ENCODE measurements at regions not wholly inside any gene's neighbourhood (a gene's known extent, or its start where the extent isn't known, plus 50 kb on each side); places are given as distances from the start of the nearest gene placed in this dataset.
"Not testable (repeated sequence)": the region's sequence is repeated elsewhere in the genome, so short reads cannot be mapped to it uniquely, and the experiment has no call there.

DNA sequence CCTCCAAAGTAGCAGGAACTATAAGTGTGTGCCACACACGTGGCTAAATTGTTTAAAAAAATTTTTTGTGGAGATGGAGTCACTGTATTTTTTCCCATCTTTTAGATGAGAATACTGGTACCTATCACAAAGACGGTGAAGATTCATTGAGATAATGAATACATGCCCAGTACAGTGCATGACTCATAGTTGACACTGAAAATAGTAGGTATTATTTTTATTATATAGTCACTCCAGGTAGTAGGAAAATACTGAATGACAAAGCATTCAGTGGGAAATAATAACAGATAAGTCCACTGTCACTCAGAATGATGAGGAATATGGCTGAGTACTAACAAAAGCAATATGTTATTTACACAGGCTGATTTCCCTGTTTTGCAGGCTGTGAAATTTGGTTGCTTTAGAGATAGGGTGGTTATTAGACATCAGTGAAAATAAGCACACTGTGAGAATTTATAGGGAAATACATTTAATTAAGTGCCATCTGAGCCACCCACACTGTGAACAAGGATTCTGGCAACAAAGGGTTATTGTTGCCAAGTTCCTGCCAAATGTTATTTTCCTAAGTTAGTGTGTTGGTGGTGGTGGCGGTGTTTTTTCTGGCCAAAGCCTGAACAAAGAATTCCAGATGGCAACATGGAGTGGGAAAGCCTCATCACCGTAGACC, 129.8 kb upstream of the FOXQ1 start:
- no peaks in the 10 kb centered on the region for H3K4me1 ChIP-seq (ENCODE audit: control insufficient read depth, insufficient read depth, low read length, unreplicated experiment)
- H3K79me2 ChIP-seq (ENCODE audit: control insufficient read depth, insufficient read depth, low read length, unreplicated experiment), result no peaks in the 10 kb centered on the region
- H3K27me3 ChIP-seq (ENCODE audit: insufficient read depth, low read length), result no peaks in the 10 kb centered on the region
- H3K27ac ChIP-seq (ENCODE audit: low read depth, low read length), result no peak overlapping the region
- H3K4me3 ChIP-seq (ENCODE audit: low read depth, low read length), result no peak overlapping the region
- H2AFZ ChIP-seq (ENCODE audit: low read length, unreplicated experiment), result no peak overlapping the region
- H3K36me3 ChIP-seq (ENCODE audit: insufficient read depth, low read length), result no peaks in the 10 kb centered on the region

GRCh38 chr6:1179571-1180459, 132.1 kb upstream of the FOXQ1 start:
- no peak overlapping the region for H3K27ac ChIP-seq (ENCODE audit: low read depth, low read length)

DNA sequence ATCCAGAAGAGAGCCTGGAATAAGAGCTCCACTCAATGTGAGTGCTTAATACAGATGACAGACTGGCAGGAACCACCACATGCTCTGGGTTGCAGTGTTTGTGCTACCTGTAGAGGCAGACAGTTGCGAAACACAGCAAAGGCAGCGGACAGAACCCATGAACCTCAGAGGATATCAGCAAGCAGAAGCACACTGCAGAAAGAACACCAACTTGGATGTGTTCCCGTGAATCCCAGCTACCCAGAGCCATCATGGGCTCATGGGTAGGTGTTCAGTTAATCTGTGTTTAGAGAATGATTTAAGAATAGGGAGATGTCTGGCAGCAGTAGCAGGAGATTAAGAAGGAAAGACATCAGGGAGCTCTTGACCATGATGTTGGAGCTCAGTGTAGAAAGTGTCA, 133.3 kb upstream of the FOXQ1 start:
- Histone ChIP-seq H3K4me1 (ENCODE audit: control insufficient read depth, insufficient read depth, low read length, unreplicated experiment) (no peaks in the 10 kb centered on the region), H2AFZ (ENCODE audit: low read length, unreplicated experiment) (no peak overlapping the region)

More at GRCh38 chr6:1179571-1180459, 132.1 kb upstream of the FOXQ1 start:
- no peaks in the 10 kb centered on the region for H3K4me1 ChIP-seq (ENCODE audit: control insufficient read depth, insufficient read depth, low read length, unreplicated experiment)
- H3K36me3 ChIP-seq (ENCODE audit: insufficient read depth, low read length), result no peaks in the 10 kb centered on the region
- H3K79me2 ChIP-seq (ENCODE audit: control insufficient read depth, insufficient read depth, low read length, unreplicated experiment), result no peaks in the 10 kb centered on the region
- no peak overlapping the region for H3K4me3 ChIP-seq (ENCODE audit: low read depth, low read length)
- H2AFZ ChIP-seq (ENCODE audit: low read length, unreplicated experiment), result no peak overlapping the region
- no peaks in the 10 kb centered on the region for H3K27me3 ChIP-seq (ENCODE audit: insufficient read depth, low read length)

DNA sequence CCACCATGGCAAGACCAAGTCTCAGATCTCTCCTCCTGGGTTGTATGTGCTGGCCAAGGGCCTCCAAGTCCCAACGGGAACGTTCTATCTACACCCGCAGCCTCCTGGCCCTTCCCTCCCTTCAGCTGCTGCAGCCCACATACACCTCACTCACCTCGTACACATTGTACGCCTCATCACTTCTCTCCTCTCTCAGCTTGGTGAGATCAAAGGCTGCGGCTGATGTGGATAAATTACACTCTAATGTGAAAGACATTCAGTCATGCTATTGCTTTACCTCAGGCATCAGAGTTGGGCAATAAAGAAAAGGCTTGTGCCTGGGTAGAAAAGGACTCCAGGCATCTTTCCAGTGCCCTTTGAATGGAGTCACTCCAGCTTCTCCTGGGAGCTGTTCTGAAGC, 135.3 kb upstream of the FOXQ1 start:
- Histone ChIP-seq H3K79me2 (ENCODE audit: control insufficient read depth, insufficient read depth, low read length, unreplicated experiment) (no peaks in the 10 kb centered on the region), H3K36me3 (ENCODE audit: insufficient read depth, low read length) (no peaks in the 10 kb centered on the region), H3K4me1 (ENCODE audit: control insufficient read depth, insufficient read depth, low read length, unreplicated experiment) (no peaks in the 10 kb centered on the region), H3K27ac (ENCODE audit: low read depth, low read length) (no peak overlapping the region), H2AFZ (ENCODE audit: low read length, unreplicated experiment) (no peak overlapping the region), H3K27me3 (ENCODE audit: insufficient read depth, low read length) (no peaks in the 10 kb centered on the region), H3K4me3 (ENCODE audit: low read depth, low read length) (no peak overlapping the region)

More for the DNA sequence above, 133.3 kb upstream of the FOXQ1 start:
- Histone ChIP-seq H3K27ac (ENCODE audit: low read depth, low read length) (no peak overlapping the region), H3K4me3 (ENCODE audit: low read depth, low read length) (no peak overlapping the region), H3K79me2 (ENCODE audit: control insufficient read depth, insufficient read depth, low read length, unreplicated experiment) (no peaks in the 10 kb centered on the region), H3K27me3 (ENCODE audit: insufficient read depth, low read length) (no peaks in the 10 kb centered on the region), H3K36me3 (ENCODE audit: insufficient read depth, low read length) (no peaks in the 10 kb centered on the region)

- no peaks in the 10 kb centered on the region for H3K27me3 ChIP-seq (ENCODE audit: insufficient read depth, low read length)
- no peaks in the 10 kb centered on the region for H3K4me1 ChIP-seq (ENCODE audit: control insufficient read depth, insufficient read depth, low read length, unreplicated experiment)
- no peak overlapping the region for H3K4me3 ChIP-seq (ENCODE audit: low read depth, low read length)
- H3K36me3 ChIP-seq (ENCODE audit: insufficient read depth, low read length), result no peaks in the 10 kb centered on the region
- H2AFZ ChIP-seq (ENCODE audit: low read length, unreplicated experiment), result no peak overlapping the region
- H3K27ac ChIP-seq (ENCODE audit: low read depth, low read length), result no peak overlapping the region
- no peaks in the 10 kb centered on the region for H3K79me2 ChIP-seq (ENCODE audit: control insufficient read depth, insufficient read depth, low read length, unreplicated experiment)
These were observed 136.0 kb upstream of the FOXQ1 start for GRCh38 chr6:1175877-1176276.

- Histone ChIP-seq H2AFZ (ENCODE audit: low read length, unreplicated experiment) (no peak overlapping the region), H3K79me2 (ENCODE audit: control insufficient read depth, insufficient read depth, low read length, unreplicated experiment) (no peaks in the 10 kb centered on the region), H3K27me3 (ENCODE audit: insufficient read depth, low read length) (no peaks in the 10 kb centered on the region), H3K27ac (ENCODE audit: low read depth, low read length) (no peak overlapping the region), H3K4me3 (ENCODE audit: low read depth, low read length) (no peak overlapping the region), H3K4me1 (ENCODE audit: control insufficient read depth, insufficient read depth, low read length, unreplicated experiment) (no peaks in the 10 kb centered on the region), H3K36me3 (ENCODE audit: insufficient read depth, low read length) (no peaks in the 10 kb centered on the region)
These were observed 141.1 kb upstream of the FOXQ1 start for GRCh38 chr6:1170794-1171193.

- Histone ChIP-seq H3K4me3 (ENCODE audit: low read depth, low read length) (no peak overlapping the region), H3K4me1 (ENCODE audit: control insufficient read depth, insufficient read depth, low read length, unreplicated experiment) (no peaks in the 10 kb centered on the region), H3K36me3 (ENCODE audit: insufficient read depth, low read length) (no peaks in the 10 kb centered on the region), H3K27ac (ENCODE audit: low read depth, low read length) (no peak overlapping the region), H3K27me3 (ENCODE audit: insufficient read depth, low read length) (no peaks in the 10 kb centered on the region), H2AFZ (ENCODE audit: low read length, unreplicated experiment) (no peak overlapping the region), H3K79me2 (ENCODE audit: control insufficient read depth, insufficient read depth, low read length, unreplicated experiment) (no peaks in the 10 kb centered on the region)
These were observed 147.3 kb upstream of the FOXQ1 start for GRCh38 chr6:1164600-1164999.

DNA sequence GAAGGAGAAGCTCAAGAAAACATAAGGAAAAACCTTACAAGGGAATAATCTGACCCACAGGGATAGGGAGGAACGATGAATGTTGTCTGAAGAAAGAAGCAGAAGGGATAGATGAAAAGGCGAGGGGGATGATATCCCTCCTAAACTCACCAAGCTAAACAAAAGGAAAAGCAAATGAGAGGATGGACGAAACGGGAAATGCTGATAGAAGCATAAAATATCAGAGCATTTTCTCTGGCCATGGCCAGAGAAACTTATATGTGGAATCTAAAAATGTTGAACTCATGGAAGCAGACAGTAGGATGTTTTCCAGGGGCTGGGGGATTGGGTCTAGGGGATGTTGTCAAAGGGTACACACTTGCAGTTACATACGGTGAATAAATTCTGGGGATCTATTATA, 148.4 kb upstream of the FOXQ1 start:
- Histone ChIP-seq H3K36me3 (ENCODE audit: insufficient read depth, low read length) (no peaks in the 10 kb centered on the region), H2AFZ (ENCODE audit: low read length, unreplicated experiment) (no peak overlapping the region), H3K79me2 (ENCODE audit: control insufficient read depth, insufficient read depth, low read length, unreplicated experiment) (no peaks in the 10 kb centered on the region), H3K27ac (ENCODE audit: low read depth, low read length) (no peak overlapping the region), H3K4me3 (ENCODE audit: low read depth, low read length) (no peak overlapping the region), H3K4me1 (ENCODE audit: control insufficient read depth, insufficient read depth, low read length, unreplicated experiment) (no peaks in the 10 kb centered on the region), H3K27me3 (ENCODE audit: insufficient read depth, low read length) (no peaks in the 10 kb centered on the region)

DNA sequence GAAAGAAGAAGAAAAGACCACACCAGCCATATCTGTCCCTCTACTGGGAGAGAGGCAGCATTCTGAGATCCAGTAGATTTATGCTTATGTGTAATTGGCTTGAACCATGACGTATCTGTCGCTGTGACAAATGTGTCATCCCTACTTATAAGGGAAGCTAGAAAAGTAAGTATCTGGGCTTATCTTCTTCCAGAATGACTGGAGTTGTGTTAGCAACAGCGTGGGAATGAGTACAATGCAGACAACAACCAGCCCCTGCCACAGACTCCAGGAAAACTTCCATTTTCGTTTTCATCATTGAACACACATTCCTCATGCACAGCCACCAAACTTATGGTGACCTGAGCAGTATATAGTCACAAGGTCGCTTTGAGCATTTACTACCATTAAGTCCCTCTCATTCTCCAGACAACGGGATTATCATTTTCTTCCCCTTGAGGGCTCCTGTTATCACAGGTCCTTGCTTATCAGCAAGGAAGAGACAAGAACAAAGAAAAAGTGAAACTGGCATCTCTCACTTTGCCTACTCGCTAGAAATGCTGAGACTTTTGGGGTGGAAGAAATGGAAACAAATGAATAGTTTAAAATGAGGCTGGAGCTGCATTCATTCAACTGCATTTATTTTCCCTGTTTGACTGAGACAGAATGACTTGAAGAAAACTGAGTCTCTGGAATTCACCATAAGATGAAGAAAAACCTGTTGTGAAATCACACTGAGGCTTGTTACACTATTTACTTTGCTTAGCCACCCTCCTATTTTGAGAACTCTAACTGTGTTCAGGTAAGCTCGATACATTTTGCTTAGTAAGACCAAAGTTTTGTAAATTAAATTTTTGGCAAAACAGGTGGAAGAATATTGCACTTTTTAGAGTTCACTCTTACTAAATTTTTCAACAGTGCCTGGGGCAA, 149.3 kb upstream of the FOXQ1 start:
- H3K4me1 ChIP-seq (ENCODE audit: control insufficient read depth, insufficient read depth, low read length, unreplicated experiment), result no peaks in the 10 kb centered on the region
- H3K4me3 ChIP-seq (ENCODE audit: low read depth, low read length), result no peak overlapping the region
- no peaks in the 10 kb centered on the region for H3K79me2 ChIP-seq (ENCODE audit: control insufficient read depth, insufficient read depth, low read length, unreplicated experiment)
- no peaks in the 10 kb centered on the region for H3K36me3 ChIP-seq (ENCODE audit: insufficient read depth, low read length)
- H2AFZ ChIP-seq (ENCODE audit: low read length, unreplicated experiment), result no peak overlapping the region
- H3K27me3 ChIP-seq (ENCODE audit: insufficient read depth, low read length), result no peaks in the 10 kb centered on the region
- no peak overlapping the region for H3K27ac ChIP-seq (ENCODE audit: low read depth, low read length)

- H3K4me1 ChIP-seq (ENCODE audit: control insufficient read depth, insufficient read depth, low read length, unreplicated experiment); H2AFZ ChIP-seq (ENCODE audit: low read length, unreplicated experiment); H3K27ac ChIP-seq (ENCODE audit: low read depth, low read length); H3K79me2 ChIP-seq (ENCODE audit: control insufficient read depth, insufficient read depth, low read length, unreplicated experiment); H3K4me3 ChIP-seq (ENCODE audit: low read depth, low read length); H3K36me3 ChIP-seq (ENCODE audit: insufficient read depth, low read length); H3K27me3 ChIP-seq (ENCODE audit: insufficient read depth, low read length): not testable (repeated sequence)
These were observed 155.5 kb upstream of the FOXQ1 start for GRCh38 chr6:1156411-1156810.
